Gastroesophageal sphincter (tissue), 2 donors: ENCODE measurements at regions not wholly inside any gene's neighbourhood (a gene's known extent, or its start where the extent isn't known, plus 50 kb on each side); places are given as distances from the start of the nearest gene placed in this dataset.

Source experiments
- POLR2A ChIP-seq, 2 donors: fragments of 450-650 bp; IDR thresholded peaks; one replicate each; pipeline ENCODE4 v1.6.1; 2017; ENCODE audit warnings: antibody characterized with exemption in 2 of 2, mild to moderate bottlenecking in 2 of 2, moderate library complexity in 1 of 2
- POLR2AphosphoS5 ChIP-seq: sonication (generic); formaldehyde crosslinking; IDR thresholded peaks from one replicate; pipeline ENCODE4 v1.6.1; 2017; ENCODE audit warnings: antibody characterized with exemption

GRCh38 chr4:124806403-124806802 is 93.9 kb upstream of the ANKRD50 start:
- TF ChIP-seq POLR2A (IDR thresholded peaks at IDR 0.05) (no peak), POLR2AphosphoS5 (no peak)
